B cell (primary cell): ENCODE measurements at regions not wholly inside any gene's neighbourhood (a gene's known extent, or its start where the extent isn't known, plus 50 kb on each side); places are given as distances from the start of the nearest gene placed in this dataset.

ENCODE experiments used
- ATAC-seq: fragments of 200-7000 bp; cut with Tn5 transposase; one replicate; pipeline ENCODE4 v1.10.0; 2021; ENCODE audit warnings: low read depth, mild to moderate bottlenecking, moderate number of reproducible peaks, moderate library complexity
- CTCF ChIA-PET: fragments of 350-600 bp; sonication (Branson Sonifier 250); formaldehyde crosslinking; loops from one replicate; lab custom pipeline; 2021; ENCODE audit warnings: antibody characterized with exemption, inconsistent platforms; lab: Charles Lee
- POLR2A ChIA-PET: fragments of 350-600 bp; sonication (Branson Sonifier 250); formaldehyde crosslinking; loops from one replicate; lab custom pipeline; 2021; ENCODE audit warnings: antibody characterized with exemption; lab: Charles Lee
- DNase-seq: peaks from one replicate; pipeline ENCODE4 v3.0.0; 2013
- H2AFZ ChIP-seq: 2 replicates; pipeline ENCODE4 v1.6.1; 2012; ENCODE audit warnings: mild to moderate bottlenecking, low read depth, low read length; ENCODE audit not compliant: insufficient read depth, poor library complexity, severe bottlenecking
- H3K27ac ChIP-seq, 2 donors: 1 replicate in 1 of 2; 2 replicates in 1 of 2; pipeline ENCODE4 v1.5.1; 2012 to 2013; ENCODE audit warnings: low read length in 2 of 2, mild to moderate bottlenecking in 2 of 2, moderate library complexity in 1 of 2
- H3K27me3 ChIP-seq, 4 experiments: fragments of 200-600 bp in 1 of 4; sonication (generic) in 1 of 4; replicated peaks in 1 of 4; 1 replicate in 2 of 4; 2 replicates in 2 of 4; pipeline versions ENCODE4 v1.6.1 to v1.7.0; 2013 to 2016; ENCODE audit warnings: low read length in 3 of 4, mild to moderate bottlenecking in 2 of 4, mixed read lengths in 1 of 4, moderate library complexity in 1 of 4; ENCODE audit not compliant: insufficient read depth in 4 of 4, control insufficient read depth in 3 of 4; ENCODE audit errors: control extremely low read depth in 1 of 4
- H3K36me3 ChIP-seq, 2 experiments: replicated peaks in 1 of 2; 1 replicate in 1 of 2; 2 replicates in 1 of 2; pipeline versions ENCODE4 v1.6.1 to v1.7.1; 2013; ENCODE audit warnings: low read length in 1 of 2; ENCODE audit not compliant: insufficient read depth in 2 of 2, control insufficient read depth in 1 of 2; ENCODE audit errors: control extremely low read depth in 1 of 2, extremely low read depth in 1 of 2
- H3K4me1 ChIP-seq, 2 donors: fragments of 200-600 bp in 1 of 2; sonication (generic) in 1 of 2; 1 replicate in 1 of 2; 2 replicates in 1 of 2; pipeline versions ENCODE4 v1.5.1 to v1.6.1; 2013 to 2017; ENCODE audit warnings: low read length in 2 of 2; ENCODE audit not compliant: control insufficient read depth in 2 of 2, insufficient read depth in 2 of 2
- H3K4me2 ChIP-seq: replicated peaks from 2 replicates; pipeline ENCODE3; 2012; ENCODE audit warnings: mild to moderate bottlenecking, low read depth, low read length; ENCODE audit not compliant: poor library complexity, severe bottlenecking
- H3K4me3 ChIP-seq, 5 experiments: fragments of 200-600 bp in 1 of 5; sonication (generic) in 1 of 5; 1 replicate in 3 of 5; 2 replicates in 2 of 5; pipeline versions ENCODE4 v1.5.1 to v1.7.0; 2011 to 2016; ENCODE audit warnings: low read length in 4 of 5, mild to moderate bottlenecking in 4 of 5, low read depth in 2 of 5, control low read depth in 1 of 5, moderate library complexity in 1 of 5; ENCODE audit not compliant: insufficient read depth in 1 of 5; ENCODE audit errors: control extremely low read depth in 1 of 5, extremely low read depth in 1 of 5
- H3K79me2 ChIP-seq: fragments of 200-600 bp; sonication (generic); one replicate; pipeline ENCODE4 v1.6.0; 2016; ENCODE audit warnings: low read length; ENCODE audit not compliant: control insufficient read depth, insufficient read depth
- H3K9ac ChIP-seq: fragments of 200-600 bp; sonication (generic); 2 replicates; pipeline ENCODE4 v1.6.1; 2017; ENCODE audit warnings: mild to moderate bottlenecking, low read length, moderate library complexity
- H3K9me3 ChIP-seq, 3 donors: one replicate each; pipeline versions ENCODE4 v1.6.1 to v1.7.1; 2013; ENCODE audit warnings: low read length in 2 of 3; ENCODE audit not compliant: control insufficient read depth in 2 of 3, insufficient read depth in 1 of 3; ENCODE audit errors: control extremely low read depth in 1 of 3
- H4K20me1 ChIP-seq: 2 replicates; pipeline ENCODE4 v1.6.0; 2012; ENCODE audit warnings: mild to moderate bottlenecking, low read length; ENCODE audit not compliant: insufficient read depth, control insufficient read depth, poor library complexity, severe bottlenecking
- H3K27ac Mint-ChIP-seq: one replicate; pipeline ENCODE4 v1.8.0; 2021; ENCODE audit warnings: mixed read lengths
- H3K27me3 Mint-ChIP-seq: one replicate; pipeline ENCODE4 v1.8.0; 2021; ENCODE audit warnings: mixed read lengths
- H3K4me1 Mint-ChIP-seq: one replicate; pipeline ENCODE4 v1.8.0; 2021; ENCODE audit warnings: mixed read lengths
- H3K4me3 Mint-ChIP-seq: one replicate; pipeline ENCODE4 v1.8.0; 2021; ENCODE audit warnings: mixed read lengths
- H3K9me3 Mint-ChIP-seq: one replicate; pipeline ENCODE4 v1.8.0; 2022; ENCODE audit warnings: mixed read lengths; ENCODE audit not compliant: insufficient read depth
- CTCF ChIP-seq: fragments of 200-600 bp; IDR thresholded peaks from one replicate; pipeline ENCODE4 v1.8.0; 2022; ENCODE audit warnings: antibody characterized with exemption, mild to moderate bottlenecking
- EZH2 ChIP-seq: IDR thresholded peaks from 2 replicates; pipeline ENCODE4 v1.6.1; 2012; ENCODE audit warnings: borderline replicate concordance, low read depth, mild to moderate bottlenecking, moderate library complexity, low read length; ENCODE audit not compliant: insufficient read depth, poor library complexity, severe bottlenecking
- WGBS: methylation state at CpG from one replicate; pipeline ENCODE4 v1.1.5; 2013; ENCODE audit warnings: missing lambda C conversion rate; ENCODE audit not compliant: insufficient coverage; 5-methylcytosine and 5-hydroxymethylcytosine counted together
- intact Hi-C: fragments of 100-400 bp; cut with micrococcal nuclease; formaldehyde crosslinking; loops from one replicate; pipeline ENCODE4 v1.10.0; 2022

GRCh38 chr1:93734999-93735398 is 53.4 kb upstream of the BCAR3 start:
- Mint-ChIP-seq H3K9me3 (no peaks in the 10 kb centered on the region), H3K27me3 (no peaks in the 10 kb centered on the region), H3K4me1 (peaks cover 18% of the 10 kb centered on the region), H3K4me3 (no peak overlapping the region), H3K27ac (no peak overlapping the region)
- DNase-seq (peak; percentile 24), ATAC-seq (no peak)
- 83% methylated on average over 2 of the region's 2 CpGs for WGBS
- TF ChIP-seq CTCF, result peak; percentile 33
- TF ChIP-seq EZH2, result no peak
- CTCF ChIA-PET, result interaction anchor here (0.7 to 6.1 kb wide), 19 partner anchors 9 to 109 kb away, joined by 3 to 51 read pairs (median 4); partner anchors contain the start of gene BCAR3
- H3K36me3 ChIP-seq, result no peaks in the 10 kb centered on the region
- H3K27ac ChIP-seq, result no peak overlapping the region
- no peaks in the 10 kb centered on the region for H3K9me3 ChIP-seq
- no peak overlapping the region for H2AFZ ChIP-seq
- no peak overlapping the region for H3K4me3 ChIP-seq
- no peaks in the 10 kb centered on the region for H4K20me1 ChIP-seq
- H3K79me2 ChIP-seq, result no peaks in the 10 kb centered on the region
- H3K4me2 ChIP-seq, result no peak overlapping the region
- H3K4me1 ChIP-seq, result peaks cover 0 to 8% of the 10 kb centered on the region in 2 donors
- no peaks in the 10 kb centered on the region for H3K27me3 ChIP-seq
- POLR2A ChIA-PET, result no interaction called here
- intact Hi-C loops, result loop anchor here (2.0 kb wide), 1 partner anchor 104 kb away; no protein-coding TSS in a partner anchor
- no peak overlapping the region for H3K9ac ChIP-seq

GRCh38 chr1:93733340-93733739 is 51.7 kb upstream of the BCAR3 start:
- H3K27me3 Mint-ChIP-seq, result no peaks in the 10 kb centered on the region
- H3K27ac Mint-ChIP-seq, result no peak overlapping the region
- no peak for ATAC-seq
- CTCF ChIA-PET, result interaction anchor here (1.0 to 6.1 kb wide), 4 partner anchors 12 to 111 kb away, joined by 3 to 51 read pairs (median 6); partner anchors contain the start of gene BCAR3
- H3K4me3 Mint-ChIP-seq, result no peak overlapping the region
- TF ChIP-seq CTCF (no peak), EZH2 (no peak)
- Histone ChIP-seq H3K9ac (no peak overlapping the region), H3K9me3 (no peaks in the 10 kb centered on the region), H3K79me2 (no peaks in the 10 kb centered on the region), H3K27ac (no peak overlapping the region), H4K20me1 (no peaks in the 10 kb centered on the region), H2AFZ (no peak overlapping the region), H3K4me2 (no peak overlapping the region), H3K36me3 (no peaks in the 10 kb centered on the region), H3K27me3 (no peaks in the 10 kb centered on the region), H3K4me3 (no peak overlapping the region), H3K4me1 (peaks cover 0 to 8% of the 10 kb centered on the region in 2 donors)
- 100% methylated on average over 4 of the region's 7 CpGs for WGBS
- H3K4me1 Mint-ChIP-seq, result peaks cover 27% of the 10 kb centered on the region
- H3K9me3 Mint-ChIP-seq, result no peaks in the 10 kb centered on the region
- no peak for DNase-seq
- intact Hi-C loops, result no loop called here
- POLR2A ChIA-PET, result no interaction called here
